ENCODE measurements at regions not wholly inside any gene's neighbourhood (a gene's known extent, or its start where the extent isn't known, plus 50 kb on each side); places are given as distances from the start of the nearest gene placed in this dataset.

- Mint-ChIP-seq H3K4me1 (no peaks in the 10 kb centered on the region), H3K27ac (no peak overlapping the region), H3K27me3 (no peaks in the 10 kb centered on the region), H3K4me3 (no peak overlapping the region), H3K9me3 (peaks cover 25% of the 10 kb centered on the region), H3K36me3 (ENCODE audit: low read depth) (no peaks in the 10 kb centered on the region)
- CTCF ChIA-PET, result no interaction called here
- DNase-seq, result no peak
- POLR2A ChIA-PET, result no interaction called here
These were observed 206.2 kb downstream of the PABPC4L start for GRCh38 chr4:133995243-133995960.

GRCh38 chr4:133982533-133983224, 218.9 kb downstream of the PABPC4L start:
- Mint-ChIP-seq H3K4me1 (no peaks in the 10 kb centered on the region), H3K4me3 (no peak overlapping the region), H3K27ac (no peak overlapping the region), H3K27me3 (no peaks in the 10 kb centered on the region), H3K36me3 (ENCODE audit: low read depth) (no peaks in the 10 kb centered on the region), H3K9me3 (peaks cover 2% of the 10 kb centered on the region)
- DNase-seq, result no peak
- ChIA-PET POLR2A (no interaction called here), CTCF (no interaction called here)

DNA sequence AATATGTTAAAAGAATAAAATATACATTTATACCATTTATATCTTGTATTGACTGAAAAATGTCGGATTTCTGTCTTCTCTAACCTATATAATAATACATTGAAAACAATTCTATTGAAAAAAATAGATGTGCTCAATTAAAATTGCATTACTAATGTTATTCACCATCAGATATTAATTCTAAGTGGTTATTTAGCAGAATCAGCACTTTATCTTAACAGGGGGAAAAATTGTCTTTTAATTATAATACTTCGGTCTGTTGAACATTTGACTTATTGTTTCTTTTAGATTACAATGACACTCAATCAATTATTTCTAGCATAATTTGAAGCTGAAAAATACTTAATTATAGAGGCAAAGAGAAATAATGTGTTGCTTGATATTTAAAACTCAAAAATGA, 220.3 kb downstream of the PABPC4L start:
- H3K4me3 Mint-ChIP-seq, result no peak overlapping the region
- no peaks in the 10 kb centered on the region for H3K27me3 Mint-ChIP-seq
- no peak for DNase-seq
- H3K27ac Mint-ChIP-seq, result no peak overlapping the region
- CTCF ChIA-PET, result no interaction called here
- H3K9me3 Mint-ChIP-seq, result peaks cover 2% of the 10 kb centered on the region
- POLR2A ChIA-PET, result no interaction called here
- no peaks in the 10 kb centered on the region for H3K4me1 Mint-ChIP-seq
- no peaks in the 10 kb centered on the region for H3K36me3 Mint-ChIP-seq (ENCODE audit: low read depth)

DNA sequence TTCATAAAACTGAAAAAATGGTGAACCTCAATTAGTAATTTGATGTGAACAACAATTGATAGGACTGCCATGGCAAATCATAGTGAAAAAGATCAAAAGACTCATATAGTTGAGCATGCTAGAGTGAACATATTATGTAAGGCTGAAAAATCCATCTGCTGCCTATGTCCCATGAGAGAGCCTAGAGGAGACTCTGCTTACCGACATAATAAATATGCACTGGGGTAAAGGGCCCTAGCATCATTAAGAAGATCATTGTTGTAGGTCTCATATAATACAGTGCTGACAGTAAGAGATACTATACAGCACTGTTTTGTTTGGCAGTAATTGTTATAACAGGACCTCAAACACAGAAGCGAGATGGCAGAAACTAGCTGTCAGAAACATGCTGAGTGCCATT, 229.0 kb downstream of the PABPC4L start:
- CTCF ChIA-PET, result no interaction called here
- Mint-ChIP-seq H3K27me3 (no peaks in the 10 kb centered on the region), H3K9me3 (peaks cover 5% of the 10 kb centered on the region), H3K4me1 (no peaks in the 10 kb centered on the region), H3K36me3 (ENCODE audit: low read depth) (no peaks in the 10 kb centered on the region), H3K4me3 (no peak overlapping the region), H3K27ac (no peak overlapping the region)
- DNase-seq, result no peak
- POLR2A ChIA-PET, result no interaction called here

DNA sequence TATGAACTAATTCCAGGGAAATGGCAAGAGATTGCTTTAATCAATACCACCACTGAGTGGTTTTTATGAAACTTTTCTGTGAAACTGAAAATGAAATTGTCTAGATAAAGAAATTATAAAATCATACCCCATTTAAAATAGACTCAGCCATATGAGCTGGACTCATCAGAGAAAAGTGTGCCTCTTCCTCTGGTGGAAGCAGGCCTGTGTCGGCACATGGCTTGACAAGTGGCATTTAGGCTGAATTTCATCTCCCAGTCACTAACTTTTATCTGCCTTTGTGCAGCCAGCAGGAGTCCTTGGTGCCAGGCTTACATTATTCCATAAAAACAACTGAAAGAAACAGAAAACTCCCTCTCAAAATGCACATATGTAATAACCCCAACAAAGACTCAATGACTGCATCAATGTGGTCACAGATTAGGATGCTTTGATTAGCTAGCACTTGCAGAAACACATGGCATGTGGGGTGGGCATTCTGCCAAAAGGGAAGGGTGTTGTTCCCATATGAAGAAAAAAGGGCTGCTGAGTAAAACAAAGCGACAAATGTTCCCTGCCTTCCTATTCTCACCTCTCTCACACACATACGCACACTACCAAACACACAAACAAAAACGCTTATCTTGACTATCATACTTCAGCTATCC, 232.3 kb downstream of the PABPC4L start:
- Mint-ChIP-seq H3K9me3 (peaks cover 8% of the 10 kb centered on the region), H3K27me3 (no peaks in the 10 kb centered on the region), H3K4me1 (no peaks in the 10 kb centered on the region), H3K27ac (no peak overlapping the region), H3K36me3 (ENCODE audit: low read depth) (no peaks in the 10 kb centered on the region), H3K4me3 (no peak overlapping the region)
- CTCF ChIA-PET, result no interaction called here
- DNase-seq, result no peak
- POLR2A ChIA-PET, result no interaction called here

DNA sequence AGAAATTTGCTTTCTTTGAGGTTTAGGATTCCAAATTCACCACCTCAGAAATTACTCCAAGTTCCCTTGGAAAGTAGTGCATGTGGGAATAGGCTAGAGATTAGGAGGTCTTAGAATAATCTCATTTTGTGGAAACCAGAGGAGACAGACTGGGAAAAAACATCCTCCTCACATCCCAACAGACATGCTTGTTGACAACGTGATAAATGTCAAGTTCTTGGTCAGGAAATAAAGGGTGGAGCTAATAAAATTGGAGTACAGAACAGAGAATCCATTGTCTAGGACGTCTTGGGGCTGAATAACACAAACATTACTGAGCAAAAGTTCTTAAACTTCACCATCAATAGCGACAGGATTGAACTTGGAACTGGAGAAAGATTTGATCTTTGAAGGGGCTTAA, 233.4 kb downstream of the PABPC4L start:
- no peak overlapping the region for H3K4me3 Mint-ChIP-seq
- H3K9me3 Mint-ChIP-seq, result peaks cover 8% of the 10 kb centered on the region
- DNase-seq, result no peak
- ChIA-PET CTCF (no interaction called here), POLR2A (no interaction called here)
- no peaks in the 10 kb centered on the region for H3K36me3 Mint-ChIP-seq (ENCODE audit: low read depth)
- H3K27ac Mint-ChIP-seq, result no peak overlapping the region
- no peaks in the 10 kb centered on the region for H3K4me1 Mint-ChIP-seq
- H3K27me3 Mint-ChIP-seq, result no peaks in the 10 kb centered on the region

DNA sequence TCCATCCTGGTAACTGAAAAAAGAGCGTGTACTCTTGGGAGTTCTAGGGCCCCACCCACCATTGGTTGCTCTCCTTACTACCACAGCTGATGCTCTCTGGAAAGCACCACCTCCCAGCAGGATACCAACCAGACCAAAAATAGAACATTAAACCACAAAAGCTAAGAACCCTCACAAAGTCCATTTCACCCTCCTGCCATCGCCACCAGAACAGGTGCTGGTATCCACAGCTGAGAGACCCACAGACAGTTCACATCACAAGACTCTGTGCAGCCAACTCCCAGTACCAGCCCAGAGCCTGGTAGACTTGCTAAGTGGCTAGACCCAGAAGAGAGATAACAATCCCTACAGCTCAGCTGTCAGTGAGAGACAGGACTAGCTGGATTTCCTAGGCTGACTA, 240.6 kb downstream of the PABPC4L start:
- H3K4me3 Mint-ChIP-seq, result no peak overlapping the region
- no peak overlapping the region for H3K27ac Mint-ChIP-seq
- ChIA-PET POLR2A (no interaction called here), CTCF (no interaction called here)
- H3K36me3 Mint-ChIP-seq (ENCODE audit: low read depth), result no peaks in the 10 kb centered on the region
- no peak for DNase-seq
- no peaks in the 10 kb centered on the region for H3K27me3 Mint-ChIP-seq
- peaks cover 18% of the 10 kb centered on the region for H3K9me3 Mint-ChIP-seq
- no peaks in the 10 kb centered on the region for H3K4me1 Mint-ChIP-seq

- no peaks in the 10 kb centered on the region for H3K36me3 Mint-ChIP-seq (ENCODE audit: low read depth)
- DNase-seq, result no peak
- peaks cover 4% of the 10 kb centered on the region for H3K9me3 Mint-ChIP-seq
- CTCF ChIA-PET, result no interaction called here
- no peak overlapping the region for H3K4me3 Mint-ChIP-seq
- H3K4me1 Mint-ChIP-seq, result no peaks in the 10 kb centered on the region
- H3K27me3 Mint-ChIP-seq, result no peaks in the 10 kb centered on the region
- no peak overlapping the region for H3K27ac Mint-ChIP-seq
- POLR2A ChIA-PET, result no interaction called here
These were observed 258.5 kb downstream of the PABPC4L start for GRCh38 chr4:133943081-133943480.

DNA sequence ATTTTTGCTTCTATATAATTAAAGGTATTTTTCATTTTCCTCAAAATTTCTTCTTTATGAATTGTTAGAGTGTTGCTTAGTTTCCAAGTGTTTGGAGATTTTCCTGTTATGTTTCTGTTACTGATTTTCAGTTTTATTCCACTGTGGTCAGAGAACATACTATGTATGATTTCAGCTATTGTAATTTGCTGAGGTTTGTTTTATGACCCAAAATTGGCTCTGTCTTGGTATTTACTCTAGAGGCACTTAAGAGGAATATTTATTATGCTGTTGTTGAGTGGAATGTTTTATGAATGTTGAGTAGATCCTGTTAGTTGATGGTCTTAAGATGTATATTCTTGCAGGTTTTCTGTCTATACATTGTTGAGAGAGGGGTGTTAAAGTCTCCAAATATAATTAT, 263.5 kb downstream of the PABPC4L start:
- Mint-ChIP-seq H3K36me3 (ENCODE audit: low read depth) (no peaks in the 10 kb centered on the region), H3K4me1 (no peaks in the 10 kb centered on the region), H3K27ac (no peak overlapping the region), H3K27me3 (no peaks in the 10 kb centered on the region), H3K4me3 (no peak overlapping the region), H3K9me3 (no peaks in the 10 kb centered on the region)
- ChIA-PET POLR2A (no interaction called here), CTCF (no interaction called here)
- DNase-seq, result no peak

- H3K4me1 Mint-ChIP-seq, result no peaks in the 10 kb centered on the region
- POLR2A ChIA-PET, result no interaction called here
- H3K27me3 Mint-ChIP-seq, result no peaks in the 10 kb centered on the region
- no peak overlapping the region for H3K27ac Mint-ChIP-seq
- no peak overlapping the region for H3K4me3 Mint-ChIP-seq
- no peak for DNase-seq
- no peaks in the 10 kb centered on the region for H3K36me3 Mint-ChIP-seq (ENCODE audit: low read depth)
- peaks cover 2% of the 10 kb centered on the region for H3K9me3 Mint-ChIP-seq
- CTCF ChIA-PET, result no interaction called here
These were observed 271.9 kb downstream of the PABPC4L start for GRCh38 chr4:133929531-133930239.

- H3K4me3 Mint-ChIP-seq, result no peak overlapping the region
- POLR2A ChIA-PET, result no interaction called here
- H3K9me3 Mint-ChIP-seq, result no peaks in the 10 kb centered on the region
- H3K4me1 Mint-ChIP-seq, result no peaks in the 10 kb centered on the region
- H3K27me3 Mint-ChIP-seq, result no peaks in the 10 kb centered on the region
- CTCF ChIA-PET, result no interaction called here
- H3K36me3 Mint-ChIP-seq (ENCODE audit: low read depth), result no peaks in the 10 kb centered on the region
- DNase-seq, result no peak
- H3K27ac Mint-ChIP-seq, result no peak overlapping the region
These were observed 280.1 kb downstream of the PABPC4L start for GRCh38 chr4:133921280-133922195.

GRCh38 chr4:133920236-133920635, 281.4 kb downstream of the PABPC4L start:
- no peak overlapping the region for H3K27ac Mint-ChIP-seq
- H3K4me1 Mint-ChIP-seq, result no peaks in the 10 kb centered on the region
- no peak overlapping the region for H3K4me3 Mint-ChIP-seq
- DNase-seq, result no peak
- no peaks in the 10 kb centered on the region for H3K36me3 Mint-ChIP-seq (ENCODE audit: low read depth)
- ChIA-PET CTCF (no interaction called here), POLR2A (no interaction called here)
- H3K27me3 Mint-ChIP-seq, result no peaks in the 10 kb centered on the region
- no peaks in the 10 kb centered on the region for H3K9me3 Mint-ChIP-seq

GRCh38 chr4:133910165-133910564, 291.4 kb downstream of the PABPC4L start:
- H3K36me3 Mint-ChIP-seq (ENCODE audit: low read depth), result no peaks in the 10 kb centered on the region
- H3K9me3 Mint-ChIP-seq, result peaks cover 9% of the 10 kb centered on the region
- no peak overlapping the region for H3K4me3 Mint-ChIP-seq
- no peak overlapping the region for H3K27ac Mint-ChIP-seq
- H3K27me3 Mint-ChIP-seq, result no peaks in the 10 kb centered on the region
- ChIA-PET POLR2A (no interaction called here), CTCF (no interaction called here)
- DNase-seq, result no peak
- no peaks in the 10 kb centered on the region for H3K4me1 Mint-ChIP-seq

All from activated CD4-positive, alpha-beta memory T cell treated with anti-CD3 and anti-CD28 coated beads, Interleukin-2, amount 10 ng/mL, durations not matched to agents 7 days and 5 days (primary cell).